ENCODE measurements at regions not wholly inside any gene's neighbourhood (a gene's known extent, or its start where the extent isn't known, plus 50 kb on each side); places are given as distances from the start of the nearest gene placed in this dataset.

GRCh38 chr6:115460913-115461312 is 599.8 kb downstream of the FRK start (continued):
- TF ChIP-seq ARID4B (CRISPR knock-in tag; IDR thresholded peaks at IDR 0.05; ENCODE audit: borderline replicate concordance) (no peak), ATF3 (CRISPR knock-in tag; conservative IDR thresholded peaks at IDR 0.05) (no peak), NR3C1 (CRISPR knock-in tag; conservative IDR thresholded peaks at IDR 0.05; ENCODE audit: low read depth) (no peak)

- Mint-ChIP-seq H3K4me1 (peaks cover 24% of the 10 kb centered on the region), H3K27ac (peak overlapping the region; percentile 97), H3K9me3 (no peaks in the 10 kb centered on the region), H3K36me3 (no peaks in the 10 kb centered on the region), H3K27me3 (ENCODE audit: low read depth) (no peaks in the 10 kb centered on the region), H3K4me3 (peak overlapping the region; percentile 35)
- DNase-seq (ENCODE audit: low spot score): no peak
- TF ChIP-seq MAX (CRISPR knock-in tag; IDR thresholded peaks at IDR 0.05): peak; percentile 41; the same call in 1 of the 2 replicates
- TF ChIP-seq NR1H2 (CRISPR knock-in tag; IDR thresholded peaks at IDR 0.05): no peak
- peak; percentile 87; the same call in 1 of the 2 replicates for TF ChIP-seq TEAD1 (CRISPR knock-in tag; IDR thresholded peaks at IDR 0.05)
- CTCF ChIA-PET: no interaction called here
- POLR2A ChIA-PET: no interaction called here
- ATAC-seq: peak; percentile 98
These were observed 603.8 kb downstream of the FRK start for GRCh38 chr6:115456848-115457247.

- DNase-seq (ENCODE audit: low spot score): no peak
- H3K9me3 Mint-ChIP-seq: peaks cover 25% of the 10 kb centered on the region
- TF ChIP-seq ETV6 (CRISPR knock-in tag; IDR thresholded peaks at IDR 0.05): no peak
- TF ChIP-seq ZNF263 (CRISPR knock-in tag; IDR thresholded peaks at IDR 0.05; ENCODE audit: low read depth): no peak
- TF ChIP-seq ATF3 (CRISPR knock-in tag; conservative IDR thresholded peaks at IDR 0.05): no peak
- no peak for TF ChIP-seq SOX15 (CRISPR knock-in tag; IDR thresholded peaks at IDR 0.05)
- TF ChIP-seq CREM (CRISPR knock-in tag; IDR thresholded peaks at IDR 0.05): no peak
- no peak for TF ChIP-seq MXD4 (CRISPR knock-in tag; IDR thresholded peaks at IDR 0.05; ENCODE audit: borderline replicate concordance)
- TF ChIP-seq MYBL2 (CRISPR knock-in tag; IDR thresholded peaks at IDR 0.05): no peak
- H3K27ac Mint-ChIP-seq: no peak overlapping the region
- no peak for ATAC-seq
- H3K4me1 Mint-ChIP-seq: peaks cover 17% of the 10 kb centered on the region
- H3K36me3 Mint-ChIP-seq: peaks cover 22% of the 10 kb centered on the region
- CTCF ChIA-PET: no interaction called here
- POLR2A ChIA-PET: no interaction called here
- H3K27me3 Mint-ChIP-seq (ENCODE audit: low read depth): no peaks in the 10 kb centered on the region
- H3K4me3 Mint-ChIP-seq: no peak overlapping the region
These were observed 616.7 kb downstream of the FRK start for GRCh38 chr6:115443825-115444478.

GRCh38 chr6:115442323-115442722 is 618.4 kb downstream of the FRK start:
- no peak overlapping the region for H3K4me3 Mint-ChIP-seq
- ChIA-PET POLR2A (no interaction called here), CTCF (no interaction called here)
- no peaks in the 10 kb centered on the region for H3K27me3 Mint-ChIP-seq (ENCODE audit: low read depth)
- H3K4me1 Mint-ChIP-seq: peaks cover 17% of the 10 kb centered on the region
- peaks cover 22% of the 10 kb centered on the region for H3K36me3 Mint-ChIP-seq
- peaks cover 36% of the 10 kb centered on the region for H3K9me3 Mint-ChIP-seq
- no peak overlapping the region for H3K27ac Mint-ChIP-seq
- ATAC-seq (no peak), DNase-seq (ENCODE audit: low spot score) (no peak)
- TF ChIP-seq ZNF396 (CRISPR knock-in tag; IDR thresholded peaks at IDR 0.05; ENCODE audit: borderline replicate concordance) (no peak), OVOL2 (CRISPR knock-in tag; IDR thresholded peaks at IDR 0.05; ENCODE audit: borderline replicate concordance) (no peak), ERG (CRISPR knock-in tag; IDR thresholded peaks at IDR 0.05) (no peak), ATF6 (CRISPR knock-in tag; IDR thresholded peaks at IDR 0.05) (no peak), SP1 (CRISPR knock-in tag; conservative IDR thresholded peaks at IDR 0.05) (no peak), ZNF281 (CRISPR knock-in tag; IDR thresholded peaks at IDR 0.05) (no peak), ZNF219 (CRISPR knock-in tag; IDR thresholded peaks at IDR 0.05; ENCODE audit: borderline replicate concordance) (no peak)
